ENCODE measurements at regions not wholly inside any gene's neighbourhood (a gene's known extent, or its start where the extent isn't known, plus 50 kb on each side); places are given as distances from the start of the nearest gene placed in this dataset.

DNA sequence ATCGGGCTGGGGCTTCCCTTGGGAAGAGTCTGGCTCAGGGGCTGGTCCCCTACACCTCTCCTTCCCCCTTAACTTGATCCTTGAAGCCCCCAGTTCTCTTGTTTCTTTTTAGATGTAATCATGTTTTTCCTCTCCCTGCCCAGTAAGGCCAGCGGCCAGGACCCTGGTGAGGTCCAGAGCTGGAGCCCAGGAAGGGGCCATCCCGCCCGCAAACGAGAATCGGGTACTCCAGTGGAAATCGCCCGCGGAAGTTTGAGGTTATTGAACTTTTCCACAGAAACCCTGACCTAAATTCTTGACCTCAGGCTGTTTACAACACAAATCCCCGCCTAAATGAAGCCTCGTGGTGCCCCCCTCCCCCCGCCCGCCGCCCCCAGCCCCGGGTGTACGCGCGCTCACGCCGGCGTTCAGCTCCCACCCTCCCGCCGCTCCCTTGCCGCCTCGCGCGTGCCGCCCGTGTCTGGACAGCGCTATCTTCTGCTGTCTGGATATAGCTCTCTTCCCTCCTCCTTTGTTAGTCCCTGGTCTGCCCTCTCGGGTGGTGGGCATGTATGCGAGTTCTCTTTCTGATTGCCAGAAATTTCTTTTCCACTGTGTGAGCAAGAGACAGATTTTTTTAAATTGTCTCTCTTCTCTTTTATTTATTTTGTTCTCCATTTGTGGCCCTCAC lies 165.9 kb upstream of the CACNA1E start (continued):
- TF ChIP-seq, protein P1, sequence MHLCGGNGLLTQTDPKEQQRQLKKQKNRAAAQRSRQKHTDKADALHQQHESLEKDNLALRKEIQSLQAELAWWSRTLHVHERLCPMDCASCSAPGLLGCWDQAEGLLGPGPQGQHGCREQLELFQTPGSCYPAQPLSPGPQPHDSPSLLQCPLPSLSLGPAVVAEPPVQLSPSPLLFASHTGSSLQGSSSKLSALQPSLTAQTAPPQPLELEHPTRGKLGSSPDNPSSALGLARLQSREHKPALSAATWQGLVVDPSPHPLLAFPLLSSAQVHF (CRISPR knock-in tag; IDR thresholded peaks at IDR 0.05), result no peak

- 32% methylated on average over 47 of the region's 59 CpGs for WGBS (ENCODE audit: low lambda C conversion rate)
- no TSS peak for BruUV-seq (replicated peaks)
- ChIA-PET CTCF (ENCODE audit: low intra/inter-chr PET ratio, low total read pairs) (no interaction called here), POLR2A (no interaction called here)
- Histone ChIP-seq H3K27ac (ENCODE audit: extremely low read length, insufficient read depth, low read length) (no peak overlapping the region), H3K4me3 (replicated peaks in 1 of 3; ENCODE audit: insufficient read depth in 1 of 3, low read depth in 2 of 3, low read length in 3 of 3) (no peak overlapping the region), H2AFZ (ENCODE audit: low read length) (no peak overlapping the region), H3K36me3 (replicated peaks in 1 of 2; ENCODE audit: control insufficient read depth in 1 of 2, insufficient read depth in 2 of 2, low read length in 2 of 2) (no peaks in the 10 kb centered on the region), H3K27me3 (ENCODE audit: control insufficient read depth in 1 of 2, insufficient read depth in 2 of 2, low read length in 2 of 2) (peaks cover 7 to 36% of the 10 kb centered on the region in 2 experiments; a peak in 4 of 5 replicates), H3K9ac (ENCODE audit: insufficient read depth, low read depth, low read length) (no peak overlapping the region), H3K4me1 (ENCODE audit: insufficient read depth, low read length) (no peaks in the 10 kb centered on the region), H3K4me2 (ENCODE audit: low read depth, low read length) (no peak overlapping the region), H3K9me3 (ENCODE audit: low read length) (no peaks in the 10 kb centered on the region), H4K20me1 (ENCODE audit: insufficient read depth, low read length) (no peaks in the 10 kb centered on the region), H3K79me2 (ENCODE audit: insufficient read depth, low read length) (no peaks in the 10 kb centered on the region)
- DNase-seq (ENCODE audit: low spot score), result no peak
- ATAC-seq, result no peak
- TF ChIP-seq ZSCAN21 (CRISPR knock-in tag; IDR thresholded peaks at IDR 0.05; ENCODE audit: borderline replicate concordance) (no peak), IKZF5 (CRISPR knock-in tag; IDR thresholded peaks at IDR 0.05) (no peak), ZNF747 (CRISPR knock-in tag; IDR thresholded peaks at IDR 0.05; ENCODE audit: borderline replicate concordance) (no peak), RAD21 (CRISPR knock-in tag; IDR thresholded peaks at IDR 0.05) (no peak), HNF1B (CRISPR knock-in tag; IDR thresholded peaks at IDR 0.05) (no peak), ZNF788 (CRISPR knock-in tag; IDR thresholded peaks at IDR 0.05; ENCODE audit: borderline replicate concordance) (no peak), FOXP1 (IDR thresholded peaks at IDR 0.05) (no peak), FOXP1 (CRISPR knock-in tag; IDR thresholded peaks at IDR 0.05) (no peak), KDM5B (CRISPR knock-in tag; IDR thresholded peaks at IDR 0.05; ENCODE audit: borderline replicate concordance) (no peak), REL (CRISPR knock-in tag; conservative IDR thresholded peaks at IDR 0.05) (no peak), ZNF180 (CRISPR knock-in tag; IDR thresholded peaks at IDR 0.05; ENCODE audit: borderline replicate concordance, low read depth) (no peak), ZNF431 (CRISPR knock-in tag; IDR thresholded peaks at IDR 0.05; ENCODE audit: borderline replicate concordance, low read depth) (no peak), ZNF781 (CRISPR knock-in tag; IDR thresholded peaks at IDR 0.05; ENCODE audit: borderline replicate concordance, not compliant biosample characterization) (no peak), HNRNPUL1 (IDR thresholded peaks at IDR 0.05; ENCODE audit: low read depth, low read length) (no peak)
- TF ChIP-seq, protein P2, sequence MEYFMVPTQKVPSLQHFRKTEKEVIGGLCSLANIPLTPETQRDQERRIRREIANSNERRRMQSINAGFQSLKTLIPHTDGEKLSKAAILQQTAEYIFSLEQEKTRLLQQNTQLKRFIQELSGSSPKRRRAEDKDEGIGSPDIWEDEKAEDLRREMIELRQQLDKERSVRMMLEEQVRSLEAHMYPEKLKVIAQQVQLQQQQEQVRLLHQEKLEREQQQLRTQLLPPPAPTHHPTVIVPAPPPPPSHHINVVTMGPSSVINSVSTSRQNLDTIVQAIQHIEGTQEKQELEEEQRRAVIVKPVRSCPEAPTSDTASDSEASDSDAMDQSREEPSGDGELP (IDR thresholded peaks at IDR 0.05; ENCODE audit: borderline replicate concordance, low read depth), result no peak
- intact Hi-C loops (cut with micrococcal nuclease; ENCODE audit: unreplicated experiment) (no loop called here), in situ Hi-C loops (cut with HindIII; ENCODE audit: extremely low pct_ligation_motif_present, low pct_unique_long_range_greater_than_20kb) (no loop called here)
- no peak for FAIRE-seq
Observed at GRCh38 chr1:181318022-181318857, 165.1 kb upstream of the CACNA1E start.
